ENCODE measurements at regions not wholly inside any gene's neighbourhood (a gene's known extent, or its start where the extent isn't known, plus 50 kb on each side); places are given as distances from the start of the nearest gene placed in this dataset.

DNA sequence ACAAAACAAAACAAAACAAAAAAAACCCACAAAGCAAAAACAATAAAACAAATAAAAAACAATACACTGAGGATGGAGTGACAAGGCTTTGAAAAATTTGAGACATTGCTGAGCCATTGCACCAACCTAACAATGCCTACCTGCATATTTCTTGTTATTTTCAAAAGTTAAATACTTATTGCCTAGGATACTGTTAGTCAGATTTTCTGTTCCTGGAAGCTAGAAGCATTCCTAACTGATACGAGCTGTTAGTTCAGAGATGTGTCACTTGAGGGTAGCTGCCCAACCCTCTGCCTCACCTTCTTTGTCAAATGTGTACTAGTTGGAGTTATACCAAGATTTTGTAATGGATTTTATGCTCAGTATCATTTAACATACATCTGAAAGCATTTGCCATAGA, 187.2 kb downstream of the TXNL1 start:
- TF ChIP-seq, protein P1, sequence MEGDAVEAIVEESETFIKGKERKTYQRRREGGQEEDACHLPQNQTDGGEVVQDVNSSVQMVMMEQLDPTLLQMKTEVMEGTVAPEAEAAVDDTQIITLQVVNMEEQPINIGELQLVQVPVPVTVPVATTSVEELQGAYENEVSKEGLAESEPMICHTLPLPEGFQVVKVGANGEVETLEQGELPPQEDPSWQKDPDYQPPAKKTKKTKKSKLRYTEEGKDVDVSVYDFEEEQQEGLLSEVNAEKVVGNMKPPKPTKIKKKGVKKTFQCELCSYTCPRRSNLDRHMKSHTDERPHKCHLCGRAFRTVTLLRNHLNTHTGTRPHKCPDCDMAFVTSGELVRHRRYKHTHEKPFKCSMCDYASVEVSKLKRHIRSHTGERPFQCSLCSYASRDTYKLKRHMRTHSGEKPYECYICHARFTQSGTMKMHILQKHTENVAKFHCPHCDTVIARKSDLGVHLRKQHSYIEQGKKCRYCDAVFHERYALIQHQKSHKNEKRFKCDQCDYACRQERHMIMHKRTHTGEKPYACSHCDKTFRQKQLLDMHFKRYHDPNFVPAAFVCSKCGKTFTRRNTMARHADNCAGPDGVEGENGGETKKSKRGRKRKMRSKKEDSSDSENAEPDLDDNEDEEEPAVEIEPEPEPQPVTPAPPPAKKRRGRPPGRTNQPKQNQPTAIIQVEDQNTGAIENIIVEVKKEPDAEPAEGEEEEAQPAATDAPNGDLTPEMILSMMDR (IDR thresholded peaks at IDR 0.05) = no peak
- TF ChIP-seq POLR2A (IDR thresholded peaks at IDR 0.05) = no peak

All from ovary (tissue), 3 donors.